HG03439 (cell line): ENCODE measurements at regions not wholly inside any gene's neighbourhood (a gene's known extent, or its start where the extent isn't known, plus 50 kb on each side); places are given as distances from the start of the nearest gene placed in this dataset.
"Not testable (repeated sequence)": the region's sequence is repeated elsewhere in the genome, so short reads cannot be mapped to it uniquely, and the experiment has no call there.

Source experiments
- ATAC-seq: cut with Tn5 transposase; IDR thresholded peaks from one replicate; pipeline ENCODE4 v1.9.1; 2021; ENCODE audit warnings: mild to moderate bottlenecking, moderate library complexity; ENCODE audit not compliant: unreplicated experiment

- no peak for ATAC-seq
Measured at GRCh38 chr21:35202431-35202830, 153.3 kb upstream of the RUNX1 start.

- no peak for ATAC-seq
Measured at GRCh38 chr21:35201799-35202198, 152.7 kb upstream of the RUNX1 start.

- no peak for ATAC-seq
Measured at GRCh38 chr21:35201288-35201687, 152.2 kb upstream of the RUNX1 start.

GRCh38 chr21:35199733-35200015 lies 150.6 kb upstream of the RUNX1 start:
- no peak for ATAC-seq

GRCh38 chr21:35198982-35199732 lies 150.1 kb upstream of the RUNX1 start:
- ATAC-seq: no peak

- ATAC-seq: no peak
Measured at GRCh38 chr21:35198565-35198964, 149.5 kb upstream of the RUNX1 start.

GRCh38 chr21:35197992-35198431 lies 148.9 kb upstream of the RUNX1 start:
- no peak for ATAC-seq

- no peak for ATAC-seq
Measured at GRCh38 chr21:35197191-35197590, 148.1 kb upstream of the RUNX1 start.

- no peak for ATAC-seq
Measured at GRCh38 chr21:35196128-35196527, 147.0 kb upstream of the RUNX1 start.

- no peak for ATAC-seq
Measured at GRCh38 chr21:35195232-35195631, 146.1 kb upstream of the RUNX1 start.

GRCh38 chr21:35191754-35192153 lies 142.7 kb upstream of the RUNX1 start:
- ATAC-seq: no peak

GRCh38 chr21:35191128-35191527 lies 142.0 kb upstream of the RUNX1 start:
- ATAC-seq: no peak

- ATAC-seq: no peak
Measured at GRCh38 chr21:35190201-35190701, 141.1 kb upstream of the RUNX1 start.

- ATAC-seq: peak; percentile 93
Measured at GRCh38 chr21:35189077-35189863, 140.2 kb upstream of the RUNX1 start.

- ATAC-seq: not testable (repeated sequence)
Measured at GRCh38 chr21:35183389-35183788, 134.3 kb upstream of the RUNX1 start.

- ATAC-seq: no peak
Measured at GRCh38 chr21:35179990-35180540, 131.0 kb upstream of the RUNX1 start.

GRCh38 chr21:35178827-35179226 lies 129.7 kb upstream of the RUNX1 start:
- ATAC-seq: no peak

- ATAC-seq: no peak
Measured at GRCh38 chr21:35178098-35178497, 129.0 kb upstream of the RUNX1 start.

- no peak for ATAC-seq
Measured at GRCh38 chr21:35172231-35172630, 123.1 kb upstream of the RUNX1 start.

- ATAC-seq: no peak
Measured at GRCh38 chr21:35171385-35171784, 122.3 kb upstream of the RUNX1 start.

- ATAC-seq: no peak
Measured at GRCh38 chr21:35170818-35171217, 121.7 kb upstream of the RUNX1 start.

GRCh38 chr21:35170244-35170643 lies 121.1 kb upstream of the RUNX1 start:
- ATAC-seq: no peak
